T47D (cell line): ENCODE measurements at regions not wholly inside any gene's neighbourhood (a gene's known extent, or its start where the extent isn't known, plus 50 kb on each side); places are given as distances from the start of the nearest gene placed in this dataset.
"Not testable (repeated sequence)": the region's sequence is repeated elsewhere in the genome, so short reads cannot be mapped to it uniquely, and the experiment has no call there.

Experiments used
- DNase-seq, 2 experiments: peaks; one replicate each; pipeline versions ENCODE4 v3.0.0 to v3.0.0-alpha.2; 2011 to 2012; ENCODE audit warnings: low read depth in 1 of 2, low spot score in 1 of 2
- JUND ChIP-seq: IDR thresholded peaks from 2 replicates; pipeline ENCODE4 v1.6.1; 2012; ENCODE audit warnings: low read depth
- in situ Hi-C: cut with HindIII; loops from 2 replicates; pipeline ENCODE4 v1.10.0; 2016; ENCODE audit warnings: low sequenced_read_pairs, low pct_unique_long_range_greater_than_20kb

DNA sequence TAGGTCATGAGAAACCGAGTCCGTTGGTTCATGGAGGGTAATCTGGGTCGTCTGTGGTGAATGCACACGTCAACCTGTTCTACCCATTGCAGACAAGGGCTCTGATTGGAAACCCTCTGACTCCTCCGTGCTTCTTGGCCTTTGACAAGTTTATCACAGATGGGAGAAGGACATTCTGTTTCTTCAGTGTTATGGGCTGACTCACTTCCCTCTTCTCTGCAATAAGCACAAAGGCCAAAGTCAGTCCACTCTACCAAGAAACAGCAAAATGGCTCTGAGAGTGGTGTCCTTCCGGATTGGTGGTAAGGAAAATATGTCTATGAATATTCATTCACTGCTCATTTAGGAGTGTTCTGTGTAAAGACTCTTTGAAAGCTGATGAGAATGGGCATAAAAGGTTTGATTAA is 89.3 kb downstream of the FEM1C start:
- TF ChIP-seq JUND = no peak
- in situ Hi-C loops = no loop called here
- DNase-seq = no peak

DNA sequence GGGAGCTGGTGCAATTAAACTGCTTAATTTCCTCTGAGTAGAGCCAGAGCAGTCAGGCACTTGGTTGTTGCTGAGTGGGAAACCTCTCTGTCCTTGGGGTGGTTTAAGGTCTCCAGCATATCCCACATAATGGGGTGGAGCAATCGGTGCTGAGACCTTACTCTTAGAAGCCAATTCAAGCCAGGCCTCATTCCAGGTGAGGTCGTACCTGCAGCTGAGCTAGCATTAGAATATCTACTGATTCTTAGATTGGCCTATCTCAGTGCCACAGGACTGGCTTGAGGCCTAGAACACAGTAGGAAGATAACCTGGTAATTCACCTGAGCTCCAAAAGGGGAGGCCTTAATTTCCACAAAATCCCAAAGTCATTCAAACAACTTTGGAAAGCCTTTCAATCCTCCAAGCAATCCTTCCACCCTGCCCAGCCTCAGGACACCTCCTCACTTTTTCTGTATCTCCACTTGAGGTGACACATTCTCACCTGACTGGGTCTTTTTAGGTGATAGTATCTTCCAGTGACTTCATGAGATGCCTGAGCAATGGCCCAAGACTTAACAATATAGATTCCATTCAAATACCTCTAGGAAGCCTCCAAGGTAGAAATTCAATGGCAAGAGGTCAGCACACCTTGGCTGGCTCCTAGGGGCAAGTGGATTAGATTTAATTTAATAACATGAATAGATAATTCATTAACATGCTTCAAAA is 91.0 kb downstream of the FEM1C start:
- in situ Hi-C loops = no loop called here
- no peak for DNase-seq
- no peak for TF ChIP-seq JUND

DNA sequence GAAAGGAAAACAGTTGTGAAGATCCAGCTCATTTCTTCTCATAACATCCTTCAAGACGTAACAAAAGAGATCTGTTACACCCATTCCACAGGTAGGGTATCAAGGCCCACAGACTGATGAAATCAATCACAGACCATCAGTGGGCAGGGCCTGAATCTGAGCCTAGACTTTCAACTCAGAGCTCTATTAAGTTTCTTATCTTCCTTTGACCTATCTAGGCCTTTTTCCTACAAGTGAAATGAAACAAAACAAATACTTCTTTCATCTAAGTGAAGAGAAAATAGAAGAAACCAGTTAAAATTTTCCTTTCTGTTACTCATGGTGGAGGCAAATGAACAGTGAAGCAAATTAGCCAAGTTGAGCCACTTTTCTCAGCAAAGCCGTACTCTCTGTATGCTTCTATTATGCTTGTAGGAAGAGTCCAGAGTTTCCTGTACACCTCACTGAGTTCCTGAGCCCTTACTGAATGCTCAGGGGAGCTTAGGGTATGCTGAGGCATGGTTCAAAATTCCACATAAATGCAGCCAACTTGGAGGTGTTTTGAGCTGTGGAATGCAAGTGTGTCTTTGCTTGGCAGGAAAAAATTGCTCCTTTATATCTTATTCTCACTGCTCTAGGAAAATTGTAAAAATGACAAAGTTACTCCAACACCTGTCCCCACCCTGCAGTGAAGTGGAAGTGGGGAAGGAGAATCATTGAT is 91.9 kb downstream of the FEM1C start:
- in situ Hi-C loops = no loop called here
- no peak for TF ChIP-seq JUND
- DNase-seq = no peak

DNA sequence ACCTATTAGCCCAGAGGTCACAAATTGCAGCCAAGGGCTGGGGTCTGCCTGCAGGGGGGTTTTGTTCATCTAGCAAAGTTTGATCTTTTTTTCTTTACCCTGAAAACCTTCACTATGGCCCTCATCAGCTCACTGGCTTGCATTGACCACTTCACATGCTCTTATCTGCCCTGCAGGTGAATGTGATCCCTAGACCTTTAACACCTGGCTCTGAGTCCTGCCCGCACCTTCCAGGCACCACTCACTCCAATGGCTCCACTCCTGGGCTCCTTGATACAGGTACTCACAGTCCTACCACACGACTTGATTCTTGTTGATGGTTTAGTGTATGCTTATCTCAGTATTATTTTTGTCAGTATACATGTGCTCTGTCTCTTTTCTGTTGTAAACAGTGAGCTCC is 92.5 kb downstream of the FEM1C start:
- DNase-seq = no peak
- TF ChIP-seq JUND = no peak
- in situ Hi-C loops = no loop called here

DNA sequence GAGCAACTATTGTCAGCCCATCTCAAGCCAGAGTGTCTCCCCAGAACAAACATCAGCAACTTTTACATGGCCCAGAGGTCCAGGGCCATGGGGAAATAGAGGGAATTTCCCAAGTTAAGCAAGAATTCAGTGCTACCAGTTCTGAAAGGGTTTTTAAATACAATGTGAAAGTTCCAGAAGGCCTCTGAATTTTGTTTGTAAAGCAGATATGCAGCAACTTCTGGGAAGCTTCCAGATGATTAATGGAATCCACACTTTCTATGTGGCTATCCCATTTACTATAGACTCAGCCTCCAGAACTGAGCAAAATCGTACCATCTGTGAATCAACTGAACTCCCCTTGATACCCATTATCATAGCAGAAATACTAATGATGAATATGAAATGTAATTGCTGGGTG is 93.8 kb downstream of the FEM1C start:
- no peak for DNase-seq
- in situ Hi-C loops = no loop called here
- TF ChIP-seq JUND = no peak

DNA sequence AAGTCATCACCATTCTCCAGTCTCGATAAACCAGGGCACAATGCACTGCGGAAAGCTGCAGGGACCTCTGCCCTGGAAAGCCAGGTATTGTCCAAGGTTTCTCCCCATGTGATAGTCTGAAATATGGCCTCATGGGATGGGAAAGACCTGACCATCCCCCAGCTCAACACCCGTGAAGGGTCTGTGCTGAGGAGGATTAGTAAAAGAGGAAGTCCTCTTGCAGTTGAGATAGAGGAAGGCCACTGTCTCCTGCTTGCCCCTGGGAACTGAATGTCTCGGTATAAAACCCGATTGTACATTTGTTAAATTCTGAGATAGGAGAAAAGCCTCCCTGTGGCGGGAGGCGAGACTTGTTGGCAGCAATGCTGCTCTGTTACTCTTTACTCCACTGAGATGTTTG is 95.9 kb downstream of the FEM1C start:
- in situ Hi-C loops, DNase-seq: not testable (repeated sequence)

DNA sequence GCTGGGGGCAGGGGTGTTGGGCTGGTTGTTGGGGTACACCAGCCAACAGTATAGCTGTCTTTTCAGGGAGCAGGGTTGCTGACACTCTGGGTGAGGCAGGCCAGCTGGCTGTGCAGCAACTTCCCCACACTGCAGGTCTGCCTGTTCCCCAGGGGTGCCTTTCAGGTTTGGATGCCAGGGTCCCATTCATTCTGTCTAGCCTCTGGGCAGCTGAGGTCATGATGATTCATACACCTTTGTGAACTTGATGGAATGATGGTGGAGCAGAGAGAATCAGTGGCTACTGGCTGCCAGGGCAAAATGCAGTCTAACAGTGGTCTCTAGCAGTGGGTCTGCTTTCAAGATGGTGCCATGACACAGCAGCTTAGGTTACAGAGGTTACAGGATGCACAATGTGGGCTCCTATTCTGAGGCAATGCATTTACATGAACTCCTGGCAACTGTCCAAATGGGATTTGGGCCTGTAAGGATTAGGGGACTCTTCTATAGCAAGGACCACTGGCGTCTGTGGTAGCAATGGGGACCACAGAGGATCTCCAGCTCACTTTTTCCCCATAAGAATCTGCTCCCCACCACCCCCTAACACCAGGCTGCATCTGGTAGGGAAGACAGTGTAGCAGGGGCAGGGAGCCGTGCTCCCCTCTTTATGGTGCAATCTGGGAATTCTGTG is 103.7 kb downstream of the FEM1C start:
- no peak for TF ChIP-seq JUND
- in situ Hi-C loops = no loop called here

DNA sequence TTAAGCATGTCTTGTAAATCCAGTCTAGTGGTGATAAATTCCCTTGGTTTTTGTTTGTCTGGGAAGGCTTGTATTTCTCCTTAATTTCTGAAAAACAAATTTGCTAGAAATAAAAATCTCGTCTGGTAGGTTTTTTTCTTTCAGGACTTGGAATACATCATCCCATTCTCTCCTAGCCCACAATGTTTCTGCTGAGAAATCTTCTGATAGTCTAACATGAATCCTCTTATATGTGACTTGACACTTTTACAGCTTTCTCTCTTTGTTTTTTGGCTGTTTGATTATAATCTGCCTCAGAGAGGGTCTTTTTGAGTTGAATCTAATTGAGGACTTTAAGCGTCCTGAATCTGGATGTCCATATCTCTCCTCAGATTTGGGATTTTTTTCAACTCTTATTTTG is 104.9 kb downstream of the FEM1C start:
- in situ Hi-C loops = no loop called here

More for the DNA sequence above, 103.7 kb downstream of the FEM1C start:
- DNase-seq = no peak

DNA sequence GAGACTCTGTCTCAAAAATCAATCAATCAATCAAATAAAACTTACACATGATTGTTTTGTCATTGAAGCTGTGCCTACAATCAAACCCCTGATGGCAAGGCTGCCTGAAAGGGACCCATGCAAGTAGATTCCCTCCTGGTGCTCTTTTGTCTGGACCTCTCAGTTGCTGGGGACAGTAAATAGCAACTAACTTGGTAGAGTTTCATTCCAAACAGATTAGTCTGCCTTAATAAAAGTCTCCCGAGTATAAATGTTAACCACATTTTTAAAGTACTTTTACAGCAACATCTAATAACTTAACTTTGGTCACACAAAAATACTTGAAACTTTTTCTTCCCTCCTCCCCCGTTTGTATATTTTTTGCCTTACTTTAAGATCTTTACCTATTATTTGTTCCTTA is 105.5 kb downstream of the FEM1C start:
- in situ Hi-C loops = no loop called here
- TF ChIP-seq JUND = no peak
- no peak for DNase-seq

More for the DNA sequence above, 104.9 kb downstream of the FEM1C start:
- no peak for TF ChIP-seq JUND
- DNase-seq = no peak

DNA sequence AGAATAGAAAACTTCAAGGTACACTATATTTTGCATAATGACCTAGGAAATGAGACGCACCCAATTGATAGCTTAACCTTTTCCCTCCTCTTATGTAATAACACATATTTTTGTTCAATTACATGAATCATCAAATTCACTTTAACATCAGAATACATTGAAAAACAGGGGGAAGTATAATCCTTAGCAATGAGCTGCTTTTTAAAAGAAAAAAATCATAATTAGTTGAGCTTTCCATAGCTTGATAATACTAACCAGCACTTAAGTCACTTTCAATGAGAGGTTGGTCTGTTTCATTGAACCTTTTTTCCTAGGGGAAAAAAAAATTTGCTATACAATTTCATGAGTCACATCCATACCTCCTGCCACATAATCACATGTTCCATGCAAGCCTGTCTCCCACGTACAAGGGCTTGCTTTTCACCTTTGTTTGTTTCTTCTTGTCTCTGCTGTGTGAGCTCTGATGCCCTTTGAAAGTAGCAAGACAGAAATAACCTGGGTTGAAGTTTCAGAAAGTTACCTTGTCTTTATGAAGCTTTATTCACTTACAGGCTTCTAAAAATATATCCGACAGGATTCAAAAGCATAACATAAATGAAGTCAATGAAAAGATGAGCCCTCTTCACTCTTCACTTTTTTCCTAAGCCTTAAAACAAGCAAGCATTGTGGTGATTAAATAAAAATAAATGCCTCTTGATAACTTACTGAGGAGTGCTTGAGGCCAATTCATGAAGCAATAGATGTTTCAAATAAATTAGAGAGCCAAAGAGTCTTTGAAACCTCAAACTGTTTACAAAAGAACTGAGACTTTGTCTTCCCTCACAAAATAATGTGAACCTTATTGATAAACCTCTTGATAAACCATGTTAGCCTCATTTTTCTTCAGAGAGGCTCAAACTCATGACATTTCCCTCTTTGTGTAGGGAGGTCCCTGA is 108.5 kb downstream of the FEM1C start:
- DNase-seq = no peak
- TF ChIP-seq JUND = no peak
- in situ Hi-C loops = no loop called here

DNA sequence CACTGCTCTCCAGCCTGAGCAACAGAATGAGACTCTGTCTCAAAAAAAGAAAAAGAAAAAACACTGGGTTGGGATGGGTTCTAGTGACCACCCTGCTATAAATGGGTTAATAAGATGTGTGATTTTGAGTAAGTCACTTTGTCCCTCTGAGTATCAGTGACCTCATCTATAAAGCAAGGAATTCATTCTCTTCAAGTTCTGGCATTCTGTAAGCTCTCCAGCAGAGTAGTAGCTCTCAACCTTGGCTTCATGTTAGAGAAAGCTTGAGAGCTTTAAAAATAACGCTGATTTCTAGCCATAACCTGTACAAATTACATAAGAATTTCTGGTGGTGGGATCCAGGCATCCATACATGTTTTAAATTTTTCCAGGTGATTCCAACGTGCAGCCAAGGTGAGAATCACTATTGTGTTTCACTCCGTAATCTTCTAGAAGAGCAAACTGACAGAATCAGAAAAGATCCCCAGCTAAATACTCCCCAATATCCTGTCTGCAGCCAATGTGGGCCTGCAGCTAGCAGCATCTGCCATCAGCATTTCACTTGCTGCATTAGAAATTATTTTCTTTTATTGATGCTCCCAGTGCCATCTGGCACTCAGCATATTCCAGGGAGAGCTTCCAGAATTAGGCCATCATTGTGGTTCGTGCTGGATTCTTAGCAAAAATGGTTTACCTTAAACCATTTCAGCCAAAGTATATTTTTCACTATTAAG is 109.4 kb downstream of the FEM1C start:
- no peak for DNase-seq
- in situ Hi-C loops = no loop called here
- TF ChIP-seq JUND = no peak

DNA sequence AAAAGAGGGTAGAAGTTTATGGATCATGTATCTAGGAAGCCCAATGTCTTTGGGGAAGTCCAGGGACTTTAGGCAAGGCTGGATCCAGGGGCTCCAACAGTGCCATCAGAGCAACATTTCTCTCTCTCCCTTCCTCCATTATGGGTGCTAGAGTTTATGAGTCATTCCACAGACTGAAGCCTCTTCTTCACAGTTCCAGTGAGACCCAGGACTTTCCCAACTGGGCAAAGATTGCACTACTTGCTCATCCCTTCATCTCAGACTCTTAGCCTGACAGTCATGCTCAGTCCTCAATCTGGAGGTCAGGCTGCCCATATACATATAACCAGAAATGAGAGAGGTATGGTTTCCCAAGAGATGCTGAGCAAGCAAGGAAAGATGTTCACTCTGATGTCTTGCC is 110.7 kb downstream of the FEM1C start:
- DNase-seq = no peak
- no peak for TF ChIP-seq JUND
- in situ Hi-C loops = no loop called here
